ENCODE measurements at regions not wholly inside any gene's neighbourhood (a gene's known extent, or its start where the extent isn't known, plus 50 kb on each side); places are given as distances from the start of the nearest gene placed in this dataset.

DNA sequence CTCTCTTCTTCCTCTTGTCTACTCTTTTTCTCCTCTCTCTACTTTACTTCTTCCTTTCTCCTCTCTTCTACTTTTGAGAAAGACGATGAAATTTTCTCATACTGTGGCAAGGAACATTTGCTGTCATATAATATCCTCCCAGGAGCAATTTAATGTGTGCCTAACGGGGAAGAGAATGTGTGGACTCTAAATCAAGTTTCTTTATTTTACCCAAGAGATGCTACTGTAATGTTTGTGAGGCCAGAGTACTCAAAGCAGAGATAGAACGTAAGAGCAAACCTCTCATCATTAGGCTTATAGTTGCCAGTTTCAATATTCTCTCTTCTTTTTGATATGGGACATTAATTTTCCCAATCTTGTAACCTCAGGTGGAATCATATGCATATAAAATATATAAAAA, 801.4 kb downstream of the BCKDHB start (continued):
- TF ChIP-seq MAX (IDR thresholded peaks at IDR 0.05), result no peak

- no peak overlapping the region for H3K9ac ChIP-seq (ENCODE audit: low read length)
- ATAC-seq (no peak), DNase-seq (ENCODE audit: low read depth, low spot score) (no peak)
- no peak overlapping the region for H2AFZ ChIP-seq (ENCODE audit: low read depth, low read length, poor library complexity, severe bottlenecking)
- no peaks in the 10 kb centered on the region for H3K4me1 ChIP-seq (ENCODE audit: control insufficient read depth in 1 of 2, insufficient read depth in 2 of 2, low read length in 2 of 2)
- H3K4me2 ChIP-seq (ENCODE audit: low read length), result no peak overlapping the region
- no peaks in the 10 kb centered on the region for H3K36me3 ChIP-seq (ENCODE audit: control insufficient read depth in 1 of 2, insufficient read depth in 2 of 2, low read length in 2 of 2)
- H4K20me1 ChIP-seq (ENCODE audit: insufficient read depth), result no peaks in the 10 kb centered on the region
- no peak overlapping the region for H3K4me3 ChIP-seq (replicated peaks in 1 of 2; ENCODE audit: low read depth in 1 of 2, low read length in 2 of 2)
- no TSS peak for BruUV-seq (replicated peaks)
- H3K9me2 ChIP-seq (ENCODE audit: insufficient read depth), result no peaks in the 10 kb centered on the region
- POLR2A ChIA-PET, result no interaction called here
- H3K27ac ChIP-seq (ENCODE audit: low read depth, low read length), result no peak overlapping the region
- intact Hi-C loops (cut with micrococcal nuclease), result no loop called here
- no peaks in the 10 kb centered on the region for H3K79me2 ChIP-seq (ENCODE audit: insufficient read depth, low read length)
- CTCF ChIA-PET, result no interaction called here
- TF ChIP-seq, protein P1, sequence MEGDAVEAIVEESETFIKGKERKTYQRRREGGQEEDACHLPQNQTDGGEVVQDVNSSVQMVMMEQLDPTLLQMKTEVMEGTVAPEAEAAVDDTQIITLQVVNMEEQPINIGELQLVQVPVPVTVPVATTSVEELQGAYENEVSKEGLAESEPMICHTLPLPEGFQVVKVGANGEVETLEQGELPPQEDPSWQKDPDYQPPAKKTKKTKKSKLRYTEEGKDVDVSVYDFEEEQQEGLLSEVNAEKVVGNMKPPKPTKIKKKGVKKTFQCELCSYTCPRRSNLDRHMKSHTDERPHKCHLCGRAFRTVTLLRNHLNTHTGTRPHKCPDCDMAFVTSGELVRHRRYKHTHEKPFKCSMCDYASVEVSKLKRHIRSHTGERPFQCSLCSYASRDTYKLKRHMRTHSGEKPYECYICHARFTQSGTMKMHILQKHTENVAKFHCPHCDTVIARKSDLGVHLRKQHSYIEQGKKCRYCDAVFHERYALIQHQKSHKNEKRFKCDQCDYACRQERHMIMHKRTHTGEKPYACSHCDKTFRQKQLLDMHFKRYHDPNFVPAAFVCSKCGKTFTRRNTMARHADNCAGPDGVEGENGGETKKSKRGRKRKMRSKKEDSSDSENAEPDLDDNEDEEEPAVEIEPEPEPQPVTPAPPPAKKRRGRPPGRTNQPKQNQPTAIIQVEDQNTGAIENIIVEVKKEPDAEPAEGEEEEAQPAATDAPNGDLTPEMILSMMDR (IDR thresholded peaks at IDR 0.05 in 2 of 3, conservative IDR thresholded peaks at IDR 0.05 in 1 of 3; ENCODE audit: borderline replicate concordance in 1 of 3, insufficient read depth in 1 of 3, low read depth in 2 of 3, low read length in 2 of 3), result no peak
- TF ChIP-seq ZFX (IDR thresholded peaks at IDR 0.05) (no peak), SRF (IDR thresholded peaks at IDR 0.05; ENCODE audit: low read depth) (no peak), ELF1 (IDR thresholded peaks at IDR 0.05; ENCODE audit: borderline replicate concordance, low read depth) (no peak), ZNF274 (IDR thresholded peaks at IDR 0.05; ENCODE audit: low read depth, low read length) (no peak), YY1 (IDR thresholded peaks at IDR 0.05; ENCODE audit: extremely low read depth, insufficient replicate concordance, low read depth, low read length) (no peak), POLR2A (IDR thresholded peaks at IDR 0.05; ENCODE audit: borderline replicate concordance, extremely low read depth, insufficient read depth, insufficient read length) (no peak)
- TF ChIP-seq, protein P2, sequence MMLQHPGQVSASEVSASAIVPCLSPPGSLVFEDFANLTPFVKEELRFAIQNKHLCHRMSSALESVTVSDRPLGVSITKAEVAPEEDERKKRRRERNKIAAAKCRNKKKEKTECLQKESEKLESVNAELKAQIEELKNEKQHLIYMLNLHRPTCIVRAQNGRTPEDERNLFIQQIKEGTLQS (IDR thresholded peaks at IDR 0.05), result no peak
- no peaks in the 10 kb centered on the region for H3K9me3 ChIP-seq (ENCODE audit: control insufficient read depth in 1 of 2, insufficient read depth in 1 of 2, low read depth in 1 of 2, low read length in 2 of 2)
- H3K27me3 ChIP-seq (ENCODE audit: insufficient read depth, low read length), result no peaks in the 10 kb centered on the region
- RAD21 ChIA-PET (ENCODE audit: low non-redundant PET in 1 of 2, low total read pairs in 2 of 2, uncharacterized antibody in 2 of 2, unreplicated experiment in 2 of 2), result no interaction called here
Measured at GRCh38 chr6:80903711-80904110, 797.2 kb downstream of the BCKDHB start.
